DND-41 (cell line): ENCODE measurements at regions not wholly inside any gene's neighbourhood (a gene's known extent, or its start where the extent isn't known, plus 50 kb on each side); places are given as distances from the start of the nearest gene placed in this dataset.

Experiments used
- EZH2 ChIP-seq: IDR thresholded peaks from 3 replicates; pipeline ENCODE4 v1.6.1; 2012; ENCODE audit warnings: borderline replicate concordance, low read depth, mild to moderate bottlenecking, moderate library complexity, low read length, inconsistent platforms; ENCODE audit not compliant: severe bottlenecking
- TF ChIP-seq, protein P1 (sequence below): IDR thresholded peaks from 2 replicates; pipeline ENCODE4 v1.5.1; 2012; ENCODE audit warnings: borderline replicate concordance, low read length, moderate library complexity, mild to moderate bottlenecking; ENCODE audit not compliant: poor library complexity, severe bottlenecking; ENCODE audit errors: extremely low read depth

DNA sequence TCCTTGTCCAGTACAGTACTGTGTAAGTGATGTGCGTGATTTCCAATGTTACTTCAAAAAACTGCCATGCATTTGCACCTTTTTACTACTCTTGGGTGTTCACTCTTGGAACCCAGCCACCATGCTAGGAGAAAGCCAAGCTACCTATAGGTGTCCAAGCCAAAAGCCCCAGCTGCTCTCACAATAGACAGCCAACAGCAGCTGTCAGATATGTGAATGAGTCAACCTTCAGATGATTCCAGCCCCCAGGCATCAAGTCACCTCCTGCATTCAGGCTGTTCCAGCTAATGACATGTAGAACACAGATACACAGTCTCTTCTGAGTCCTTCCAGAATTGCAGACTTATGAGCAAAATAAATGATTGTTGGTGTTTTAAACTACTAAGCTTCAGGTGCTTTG lies 417.7 kb upstream of the TGFBR2 start:
- TF ChIP-seq, protein P1, sequence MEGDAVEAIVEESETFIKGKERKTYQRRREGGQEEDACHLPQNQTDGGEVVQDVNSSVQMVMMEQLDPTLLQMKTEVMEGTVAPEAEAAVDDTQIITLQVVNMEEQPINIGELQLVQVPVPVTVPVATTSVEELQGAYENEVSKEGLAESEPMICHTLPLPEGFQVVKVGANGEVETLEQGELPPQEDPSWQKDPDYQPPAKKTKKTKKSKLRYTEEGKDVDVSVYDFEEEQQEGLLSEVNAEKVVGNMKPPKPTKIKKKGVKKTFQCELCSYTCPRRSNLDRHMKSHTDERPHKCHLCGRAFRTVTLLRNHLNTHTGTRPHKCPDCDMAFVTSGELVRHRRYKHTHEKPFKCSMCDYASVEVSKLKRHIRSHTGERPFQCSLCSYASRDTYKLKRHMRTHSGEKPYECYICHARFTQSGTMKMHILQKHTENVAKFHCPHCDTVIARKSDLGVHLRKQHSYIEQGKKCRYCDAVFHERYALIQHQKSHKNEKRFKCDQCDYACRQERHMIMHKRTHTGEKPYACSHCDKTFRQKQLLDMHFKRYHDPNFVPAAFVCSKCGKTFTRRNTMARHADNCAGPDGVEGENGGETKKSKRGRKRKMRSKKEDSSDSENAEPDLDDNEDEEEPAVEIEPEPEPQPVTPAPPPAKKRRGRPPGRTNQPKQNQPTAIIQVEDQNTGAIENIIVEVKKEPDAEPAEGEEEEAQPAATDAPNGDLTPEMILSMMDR: no peak
- TF ChIP-seq EZH2: no peak
